ENCODE measurements at regions not wholly inside any gene's neighbourhood (a gene's known extent, or its start where the extent isn't known, plus 50 kb on each side); places are given as distances from the start of the nearest gene placed in this dataset.

- no peak for DNase-seq (ENCODE audit: low read depth in 2 of 2)
Measured at GRCh38 chr16:51326131-51326856, 175.2 kb upstream of the SALL1 start.

- no peak for DNase-seq (ENCODE audit: low read depth in 2 of 2)
Measured at GRCh38 chr16:51321251-51321650, 170.2 kb upstream of the SALL1 start.

GRCh38 chr16:51317575-51317974 lies 166.5 kb upstream of the SALL1 start:
- no peak for DNase-seq (ENCODE audit: low read depth in 2 of 2)

- no peak for DNase-seq (ENCODE audit: low read depth in 2 of 2)
Measured at GRCh38 chr16:51313198-51313597, 162.1 kb upstream of the SALL1 start.

- no peak for DNase-seq (ENCODE audit: low read depth in 2 of 2)
Measured at GRCh38 chr16:51312363-51313150, 161.5 kb upstream of the SALL1 start.

- DNase-seq (ENCODE audit: low read depth in 2 of 2): no peak
Measured at GRCh38 chr16:51310159-51310558, 159.1 kb upstream of the SALL1 start.

GRCh38 chr16:51306886-51307595 lies 156.0 kb upstream of the SALL1 start:
- DNase-seq (ENCODE audit: low read depth in 2 of 2): no peak

GRCh38 chr16:51306116-51306515 lies 155.0 kb upstream of the SALL1 start:
- no peak for DNase-seq (ENCODE audit: low read depth in 2 of 2)

- DNase-seq (ENCODE audit: low read depth in 2 of 2): no peak
Measured at GRCh38 chr16:51305337-51305736, 154.3 kb upstream of the SALL1 start.

GRCh38 chr16:51302042-51302441 lies 151.0 kb upstream of the SALL1 start:
- DNase-seq (ENCODE audit: low read depth in 2 of 2): no peak

- DNase-seq (ENCODE audit: low read depth in 2 of 2): no peak
Measured at GRCh38 chr16:51298800-51299199, 147.7 kb upstream of the SALL1 start.

- no peak for DNase-seq (ENCODE audit: low read depth in 2 of 2)
Measured at GRCh38 chr16:51290442-51291285, 139.6 kb upstream of the SALL1 start.

GRCh38 chr16:51289336-51289735 lies 138.3 kb upstream of the SALL1 start:
- DNase-seq (ENCODE audit: low read depth in 2 of 2): no peak

- DNase-seq (ENCODE audit: low read depth in 2 of 2): no peak
Measured at GRCh38 chr16:51287121-51287755, 136.2 kb upstream of the SALL1 start.

- DNase-seq (ENCODE audit: low read depth in 2 of 2): no peak
Measured at GRCh38 chr16:51286272-51286671, 135.2 kb upstream of the SALL1 start.

- no peak for DNase-seq (ENCODE audit: low read depth in 2 of 2)
Measured at GRCh38 chr16:51276336-51276735, 125.3 kb upstream of the SALL1 start.

GRCh38 chr16:51272420-51272819 lies 121.3 kb upstream of the SALL1 start:
- no peak for DNase-seq (ENCODE audit: low read depth in 2 of 2)

GRCh38 chr16:51271156-51271701 lies 120.2 kb upstream of the SALL1 start:
- no peak for DNase-seq (ENCODE audit: low read depth in 2 of 2)

- DNase-seq (ENCODE audit: low read depth in 2 of 2): no peak
Measured at GRCh38 chr16:51268237-51268636, 117.2 kb upstream of the SALL1 start.

- DNase-seq (ENCODE audit: low read depth in 2 of 2): no peak
Measured at GRCh38 chr16:51267681-51268080, 116.6 kb upstream of the SALL1 start.

GRCh38 chr16:51262428-51262827 lies 111.4 kb upstream of the SALL1 start:
- no peak for DNase-seq (ENCODE audit: low read depth in 2 of 2)
